ENCODE measurements at regions not wholly inside any gene's neighbourhood (a gene's known extent, or its start where the extent isn't known, plus 50 kb on each side); places are given as distances from the start of the nearest gene placed in this dataset.

DNA sequence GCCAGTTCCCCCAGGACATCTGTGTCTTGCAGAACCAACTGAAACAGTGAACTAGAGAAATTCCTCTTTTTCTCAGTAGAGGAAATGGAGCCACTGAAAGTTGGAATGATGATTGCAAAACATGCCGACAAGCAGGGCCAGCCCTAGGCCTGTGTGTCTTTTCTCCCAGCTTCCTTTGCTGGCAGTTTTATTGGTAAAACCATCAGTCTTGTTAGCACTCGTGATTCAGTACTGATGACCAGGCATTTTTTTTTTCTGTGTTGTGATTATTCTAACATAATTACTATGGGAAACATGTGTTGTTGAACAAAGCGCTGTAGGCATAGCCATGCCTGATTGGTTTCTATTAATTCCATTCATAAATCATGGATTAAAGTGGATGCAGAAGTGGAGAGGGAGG is 620.7 kb downstream of the AACS start:
- dilution Hi-C loops (cut with MboI; ENCODE audit: extremely low pct_ligation_motif_present, low sequenced_read_pairs) (no loop called here), intact Hi-C loops (cut with micrococcal nuclease) (no loop called here)
- Histone ChIP-seq H2AFZ (ENCODE audit: low read depth, low read length) (no peak overlapping the region), H4K20me1 (replicated peaks; ENCODE audit: control insufficient read depth, extremely low read depth, insufficient read depth, low read length) (no peaks in the 10 kb centered on the region), H3K4me1 (ENCODE audit: control insufficient read depth, extremely low read depth, insufficient read depth, low read length) (no peaks in the 10 kb centered on the region), H3K9me1 (replicated peaks; ENCODE audit: control insufficient read depth, extremely low read depth, insufficient read depth, low read length) (no peaks in the 10 kb centered on the region), H3K9ac (replicated peaks; ENCODE audit: extremely low read depth, insufficient read depth, low read length) (no peak overlapping the region), H3K36me3 (ENCODE audit: control insufficient read depth in 2 of 2, extremely low read depth in 1 of 2, insufficient read depth in 2 of 2, low read length in 2 of 2) (no peaks in the 10 kb centered on the region), H3K79me2 (ENCODE audit: control insufficient read depth, insufficient read depth, low read length) (no peaks in the 10 kb centered on the region), H3K27me3 (ENCODE audit: control insufficient read depth in 2 of 2, insufficient read depth in 2 of 2, low read length in 2 of 2) (no peaks in the 10 kb centered on the region), H3K4me2 (ENCODE audit: insufficient read depth, low read length) (no peak overlapping the region), H3K9me3 (replicated peaks; ENCODE audit: control insufficient read depth, insufficient read depth, low read length) (peaks cover 6% of the 10 kb centered on the region), H3K27ac (ENCODE audit: insufficient read depth, low read depth, low read length) (no peak overlapping the region), H3K4me3 (replicated peaks in 1 of 3; ENCODE audit: insufficient read depth in 1 of 3, low read depth in 1 of 3, low read length in 3 of 3) (no peak overlapping the region)
- no peak for TF ChIP-seq MYC (IDR thresholded peaks at IDR 0.05; ENCODE audit: low read depth, low read length)
- TF ChIP-seq, protein P1, sequence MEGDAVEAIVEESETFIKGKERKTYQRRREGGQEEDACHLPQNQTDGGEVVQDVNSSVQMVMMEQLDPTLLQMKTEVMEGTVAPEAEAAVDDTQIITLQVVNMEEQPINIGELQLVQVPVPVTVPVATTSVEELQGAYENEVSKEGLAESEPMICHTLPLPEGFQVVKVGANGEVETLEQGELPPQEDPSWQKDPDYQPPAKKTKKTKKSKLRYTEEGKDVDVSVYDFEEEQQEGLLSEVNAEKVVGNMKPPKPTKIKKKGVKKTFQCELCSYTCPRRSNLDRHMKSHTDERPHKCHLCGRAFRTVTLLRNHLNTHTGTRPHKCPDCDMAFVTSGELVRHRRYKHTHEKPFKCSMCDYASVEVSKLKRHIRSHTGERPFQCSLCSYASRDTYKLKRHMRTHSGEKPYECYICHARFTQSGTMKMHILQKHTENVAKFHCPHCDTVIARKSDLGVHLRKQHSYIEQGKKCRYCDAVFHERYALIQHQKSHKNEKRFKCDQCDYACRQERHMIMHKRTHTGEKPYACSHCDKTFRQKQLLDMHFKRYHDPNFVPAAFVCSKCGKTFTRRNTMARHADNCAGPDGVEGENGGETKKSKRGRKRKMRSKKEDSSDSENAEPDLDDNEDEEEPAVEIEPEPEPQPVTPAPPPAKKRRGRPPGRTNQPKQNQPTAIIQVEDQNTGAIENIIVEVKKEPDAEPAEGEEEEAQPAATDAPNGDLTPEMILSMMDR (IDR thresholded peaks at IDR 0.05; ENCODE audit: extremely low read depth in 1 of 2, insufficient read depth in 1 of 2, low read depth in 1 of 2, low read length in 2 of 2), result no peak
- no peak for TF ChIP-seq POLR2AphosphoS5 (IDR thresholded peaks at IDR 0.05; ENCODE audit: insufficient read depth, low read depth, low read length)
- TF ChIP-seq, protein P2, sequence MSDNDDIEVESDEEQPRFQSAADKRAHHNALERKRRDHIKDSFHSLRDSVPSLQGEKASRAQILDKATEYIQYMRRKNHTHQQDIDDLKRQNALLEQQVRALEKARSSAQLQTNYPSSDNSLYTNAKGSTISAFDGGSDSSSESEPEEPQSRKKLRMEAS (IDR thresholded peaks at IDR 0.05; ENCODE audit: insufficient read depth, insufficient read length), result no peak
- no peak for TF ChIP-seq EZH2 (IDR thresholded peaks at IDR 0.05; ENCODE audit: borderline replicate concordance, low read depth, low read length, severe bottlenecking)
- no peak for TF ChIP-seq FOS (IDR thresholded peaks at IDR 0.05; ENCODE audit: borderline replicate concordance, insufficient read depth, low read length)
- TF ChIP-seq GATA2 (IDR thresholded peaks at IDR 0.05; ENCODE audit: insufficient read depth, insufficient read length, low read depth, low read length), result no peak
- no peak for TF ChIP-seq POLR2A (IDR thresholded peaks at IDR 0.05; ENCODE audit: low read depth, low read length)
- TF ChIP-seq JUN (IDR thresholded peaks at IDR 0.05; ENCODE audit: borderline replicate concordance, insufficient read depth, insufficient read length, low read depth), result no peak
- FAIRE-seq, result no peak
- DNase-seq (ENCODE audit: low read depth, low spot score), result no peak
- ChIA-PET CTCF (no interaction called here), POLR2A (no interaction called here)
- BruUV-seq (replicated peaks), result no TSS peak

Measured in endothelial cell of umbilical vein (primary cell).